CD4-positive, alpha-beta T cell treated with Interleukin-1 beta for 1 hour (primary cell): ENCODE measurements at regions not wholly inside any gene's neighbourhood (a gene's known extent, or its start where the extent isn't known, plus 50 kb on each side); places are given as distances from the start of the nearest gene placed in this dataset.

Experiments
- DNase-seq, 2 donors: peaks; one replicate each; pipeline ENCODE4 v3.0.0-alpha.2; 2020 to 2022

- no peak for DNase-seq
Observed at GRCh38 chr4:34047363-34047762, 2197.0 kb downstream of the ARAP2 start.

DNA sequence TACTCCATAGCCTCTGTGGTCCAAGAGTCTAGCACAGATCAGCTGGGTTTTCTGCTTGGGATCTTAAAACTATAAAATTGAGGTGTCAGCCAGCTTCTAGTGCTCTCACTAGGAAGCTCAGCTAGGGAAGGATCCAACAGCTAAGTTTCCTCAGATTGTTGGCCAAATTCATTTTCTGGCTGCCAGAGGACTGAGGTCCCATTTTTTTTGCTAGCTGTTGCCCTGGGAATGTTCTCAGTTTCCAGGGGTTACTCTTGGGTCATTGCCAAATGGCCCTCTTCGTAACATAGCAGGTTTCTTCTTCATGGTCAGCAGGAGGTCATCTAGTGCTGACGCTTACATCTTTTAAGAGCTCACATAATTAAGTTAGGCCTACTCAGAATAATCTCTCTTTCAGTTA lies 2178.2 kb downstream of the ARAP2 start:
- DNase-seq = no peak

DNA sequence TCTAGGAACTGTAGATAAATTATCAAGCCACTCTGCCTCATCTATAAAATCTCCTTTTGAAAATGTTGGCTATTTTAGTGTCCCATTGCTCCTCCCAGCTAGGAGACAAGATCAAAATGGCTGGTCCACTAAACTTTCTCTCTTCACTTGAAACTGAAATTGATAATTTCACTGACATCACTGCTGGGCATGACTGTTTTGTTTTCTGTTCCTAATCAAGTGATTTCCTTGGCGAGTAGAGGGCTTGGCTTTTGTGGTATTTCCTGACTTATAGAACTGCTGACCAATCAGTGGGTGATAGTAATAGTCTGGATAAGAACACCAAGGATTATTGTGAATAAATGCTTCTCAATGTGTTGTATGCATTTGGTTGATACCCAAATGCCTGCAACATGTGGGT lies 2152.9 kb downstream of the ARAP2 start:
- no peak for DNase-seq

DNA sequence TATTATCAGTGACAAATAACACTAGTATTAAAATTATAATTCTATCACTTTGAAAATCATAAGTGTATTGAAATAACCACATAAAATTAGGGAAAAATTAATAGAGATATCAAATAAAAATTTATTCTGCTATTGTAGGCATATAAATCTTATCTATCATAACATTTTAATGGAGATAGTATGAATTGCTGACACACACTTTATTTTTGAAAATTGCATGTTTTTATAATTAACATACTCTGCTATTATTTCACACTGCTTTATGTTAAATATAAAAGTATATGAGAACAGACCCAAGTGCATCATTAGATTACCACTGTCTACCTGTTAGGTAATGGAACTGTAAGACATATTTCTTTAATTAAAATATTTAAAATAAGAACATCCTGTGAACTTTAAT lies 2150.2 kb downstream of the ARAP2 start:
- no peak for DNase-seq

GRCh38 chr4:34105311-34105710 lies 2139.0 kb downstream of the ARAP2 start:
- DNase-seq = no peak

GRCh38 chr4:34108391-34108790 lies 2135.9 kb downstream of the ARAP2 start:
- no peak for DNase-seq

DNA sequence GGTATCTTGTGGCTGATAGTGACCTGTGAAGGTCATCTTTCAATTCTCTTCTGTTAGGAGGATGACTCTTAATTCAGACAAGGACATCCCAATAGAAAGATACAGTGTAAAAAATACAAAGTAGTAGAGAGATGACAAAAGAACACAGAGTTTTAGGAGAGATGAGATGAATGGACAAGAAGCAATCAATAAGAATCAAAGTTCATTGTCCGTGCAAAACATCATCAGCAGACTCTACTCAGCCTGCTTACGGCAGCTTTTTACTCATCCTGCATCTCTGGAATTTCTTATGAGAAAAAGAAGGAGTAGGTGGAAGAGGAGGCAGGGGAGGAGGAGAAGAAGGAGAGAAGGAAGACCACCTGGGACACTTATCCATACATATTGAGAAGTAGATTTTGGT lies 2131.7 kb downstream of the ARAP2 start:
- no peak for DNase-seq

DNA sequence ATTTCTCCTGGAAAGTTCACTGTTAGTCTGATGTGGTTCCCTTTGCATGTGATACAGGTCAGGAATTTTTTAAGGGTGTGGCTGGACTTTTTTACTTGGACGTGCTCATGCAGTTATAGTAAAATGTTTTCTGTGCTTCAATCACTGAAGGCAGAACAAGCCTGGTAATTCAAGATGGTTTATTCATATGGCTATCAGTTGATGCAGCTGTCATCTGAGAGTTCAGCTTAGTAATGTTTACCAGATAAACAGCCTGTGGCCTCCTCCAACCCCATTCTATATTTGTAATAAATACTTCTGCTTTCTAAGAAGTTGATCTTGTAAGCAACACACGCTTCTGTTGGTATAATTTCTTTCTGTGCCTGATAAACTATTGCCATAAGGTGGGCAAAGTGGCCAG lies 2105.9 kb downstream of the ARAP2 start:
- no peak for DNase-seq

DNA sequence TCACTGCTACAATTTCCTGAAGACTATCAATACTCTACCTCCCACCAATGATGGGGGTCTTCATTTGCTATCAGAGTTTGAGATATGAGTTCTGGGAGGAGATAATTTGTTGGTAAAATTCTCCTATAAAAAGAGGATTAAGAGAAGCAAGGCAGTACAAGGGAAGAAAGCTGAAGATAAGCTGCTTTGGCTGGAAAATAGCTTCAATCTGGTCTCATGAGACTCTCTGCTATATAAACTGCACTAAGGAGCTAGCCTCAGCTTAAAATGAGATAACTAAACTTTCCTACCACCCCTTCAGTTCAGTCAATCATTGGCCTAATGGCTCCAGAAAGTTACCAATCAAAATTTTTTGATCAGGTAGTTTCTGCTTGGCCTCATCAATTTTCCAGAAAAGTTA lies 2105.0 kb downstream of the ARAP2 start:
- DNase-seq = no peak

DNA sequence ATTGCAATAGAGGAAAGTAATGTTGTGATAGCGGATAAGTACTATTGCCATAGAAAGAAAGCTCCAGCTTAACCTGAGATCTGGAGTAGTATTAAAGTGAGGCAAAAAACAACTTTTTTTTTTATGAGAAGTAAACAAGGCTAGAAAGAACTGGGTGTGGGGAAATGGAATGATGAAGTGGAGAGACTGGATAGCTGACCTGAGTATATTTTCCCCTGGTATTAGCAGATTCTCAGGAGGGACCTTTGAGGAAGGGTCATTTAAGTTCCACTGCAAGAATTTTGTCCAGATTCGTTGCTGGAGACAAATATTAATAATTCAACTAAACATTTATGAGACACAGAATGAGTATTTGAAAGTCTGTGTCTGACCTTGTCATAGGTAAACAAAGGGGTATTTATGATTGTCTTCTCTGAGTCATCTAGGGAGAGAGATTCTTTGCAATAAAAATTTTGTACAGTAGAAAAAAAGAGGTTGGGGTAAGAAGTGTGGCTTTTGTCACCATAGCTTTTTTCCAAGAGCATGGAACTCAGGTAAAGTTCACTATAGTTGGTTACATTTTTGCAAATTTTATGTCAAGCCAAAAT lies 2095.9 kb downstream of the ARAP2 start:
- no peak for DNase-seq

- DNase-seq = no peak
Observed at GRCh38 chr4:34157547-34157946, 2086.8 kb downstream of the ARAP2 start.

- DNase-seq = no peak
Observed at GRCh38 chr4:34158878-34159277, 2085.4 kb downstream of the ARAP2 start.

DNA sequence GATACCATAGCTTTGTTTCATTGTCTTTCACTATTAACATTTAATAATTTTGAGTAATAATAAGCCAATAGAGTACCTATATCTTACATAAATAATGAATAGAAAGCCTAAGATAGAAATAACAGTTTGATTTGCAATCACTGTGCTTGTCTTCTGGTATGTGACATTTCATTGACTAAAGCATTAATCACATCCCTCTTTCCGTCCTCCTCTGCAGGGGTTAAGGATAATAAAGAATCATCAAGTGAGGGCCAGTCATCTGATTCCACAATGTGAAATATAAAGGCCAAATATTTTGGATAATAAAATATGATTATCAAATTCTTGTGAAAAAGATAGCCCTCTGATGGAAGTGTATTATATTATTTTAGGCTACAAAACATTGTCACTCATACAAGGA lies 2073.4 kb downstream of the ARAP2 start:
- no peak for DNase-seq

DNA sequence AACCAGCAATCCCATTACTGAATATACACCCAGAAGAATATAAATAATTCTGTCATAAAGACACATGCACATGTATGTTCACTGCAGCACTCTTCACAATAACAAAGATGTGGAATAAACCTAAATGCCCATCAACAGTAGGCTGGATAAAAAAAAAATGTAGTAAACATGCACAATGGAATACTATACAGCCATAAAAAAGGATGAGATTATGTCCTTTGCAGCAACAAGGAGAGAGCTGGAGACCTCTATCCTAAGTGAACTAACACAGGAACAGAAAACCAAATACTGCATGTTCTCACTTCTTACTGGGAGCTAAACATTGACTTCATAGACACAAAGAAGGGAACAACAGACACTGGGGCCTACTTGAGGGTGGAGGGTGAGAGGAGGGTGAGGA lies 2067.7 kb downstream of the ARAP2 start:
- no peak for DNase-seq

DNA sequence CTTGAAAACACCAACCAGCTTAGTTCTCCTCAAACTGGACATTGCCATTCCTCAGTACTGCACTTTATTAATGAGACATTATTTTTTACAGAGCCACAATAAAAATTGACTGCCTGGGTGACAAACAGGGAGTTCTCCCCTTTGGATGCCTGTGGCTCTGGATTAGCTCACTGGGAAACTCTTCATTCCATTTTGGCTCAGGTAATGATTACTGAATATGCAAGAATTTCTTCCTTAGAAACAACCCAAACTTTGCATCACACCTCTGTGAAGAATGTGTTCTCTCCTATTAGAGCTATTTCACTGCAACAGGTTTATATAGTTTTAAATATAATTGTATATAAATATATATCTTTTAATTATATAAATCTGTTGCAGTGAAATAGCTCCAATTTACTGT lies 2065.8 kb downstream of the ARAP2 start:
- DNase-seq = no peak

- DNase-seq = no peak
Observed at GRCh38 chr4:34181311-34181841, 2062.9 kb downstream of the ARAP2 start.

GRCh38 chr4:34181891-34182290 lies 2062.4 kb downstream of the ARAP2 start:
- DNase-seq = no peak

DNA sequence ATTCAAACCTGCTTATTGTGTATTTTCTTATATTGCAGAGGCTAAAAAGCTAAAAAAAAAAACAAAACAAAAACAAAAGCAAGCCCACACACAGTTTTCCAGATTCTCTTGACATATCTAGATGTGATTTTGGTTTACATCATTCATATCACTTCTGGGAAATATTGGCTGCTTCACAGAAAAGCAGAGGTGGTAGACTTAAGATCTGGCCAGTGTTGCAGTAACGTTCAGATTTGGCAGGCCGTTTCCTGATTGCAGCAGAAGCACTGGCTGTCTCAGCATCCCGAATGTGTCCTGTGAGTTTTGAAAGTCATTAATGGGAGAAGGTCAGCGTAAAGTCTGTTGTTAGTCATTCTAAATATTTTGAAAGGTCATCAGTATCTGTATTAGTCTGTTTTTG lies 2062.0 kb downstream of the ARAP2 start:
- DNase-seq = no peak

DNA sequence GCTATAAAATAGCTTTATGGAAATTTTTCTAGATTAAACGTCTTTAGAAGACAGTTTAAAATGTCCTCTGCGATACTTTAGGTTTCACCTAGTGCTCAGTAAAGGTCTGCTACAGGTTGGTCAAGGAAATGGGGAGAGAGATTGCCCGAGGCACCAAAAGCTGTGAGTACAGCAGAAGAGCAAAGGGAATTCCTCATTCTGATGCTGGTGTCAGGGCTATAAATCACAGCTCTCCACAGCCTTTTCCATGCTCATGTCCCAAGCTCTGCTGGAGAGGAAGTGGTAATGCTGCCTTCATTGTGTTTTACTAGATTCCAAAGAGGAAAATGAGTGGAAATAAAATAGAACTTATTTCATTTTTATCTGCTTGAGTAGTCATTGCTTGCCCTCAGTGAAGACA lies 2060.4 kb downstream of the ARAP2 start:
- DNase-seq = no peak

GRCh38 chr4:34187056-34187455 lies 2057.3 kb downstream of the ARAP2 start:
- DNase-seq = no peak

DNA sequence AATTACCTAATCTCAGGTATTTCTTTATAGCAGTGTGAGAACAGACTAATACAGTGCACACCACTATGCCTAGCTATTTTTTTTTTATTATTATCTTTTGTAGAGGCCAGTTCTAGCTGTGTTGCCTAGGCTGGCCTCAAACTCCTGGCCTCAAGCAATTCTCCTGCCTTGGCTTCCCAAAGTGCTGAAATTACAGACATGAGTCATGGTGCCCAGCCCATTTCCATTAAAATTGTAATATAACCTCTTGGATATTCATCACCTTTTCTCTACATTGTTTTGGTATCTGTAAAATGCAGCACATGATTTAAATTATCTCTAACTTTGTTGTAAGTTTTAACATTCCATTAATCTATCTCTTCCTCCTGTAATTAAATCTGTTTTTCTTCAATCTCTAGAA lies 2052.9 kb downstream of the ARAP2 start:
- no peak for DNase-seq

- DNase-seq = no peak
Observed at GRCh38 chr4:34193451-34194154, 2050.7 kb downstream of the ARAP2 start.

- no peak for DNase-seq
Observed at GRCh38 chr4:34194585-34194984, 2049.7 kb downstream of the ARAP2 start.

DNA sequence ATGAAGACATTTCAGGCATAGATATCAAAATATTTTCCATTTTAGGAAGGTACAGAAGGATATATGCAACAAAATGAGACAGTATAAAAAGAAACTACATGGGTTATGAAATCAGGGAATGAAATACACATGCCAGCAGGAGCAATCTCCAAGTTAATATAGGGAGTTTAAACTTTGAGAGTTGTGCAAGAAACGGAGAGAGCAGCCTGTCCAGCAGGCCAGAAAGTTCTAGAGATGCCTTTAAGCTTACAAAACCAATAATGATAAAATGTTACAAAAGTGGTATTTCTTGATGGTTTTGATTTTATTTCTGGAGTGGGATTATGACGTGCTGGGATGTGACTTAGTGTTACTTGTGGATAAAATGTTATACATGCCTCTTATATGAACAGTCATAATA lies 2047.9 kb downstream of the ARAP2 start:
- DNase-seq = no peak

- no peak for DNase-seq
Observed at GRCh38 chr4:34198966-34199365, 2045.3 kb downstream of the ARAP2 start.
